ENCODE measurements at regions not wholly inside any gene's neighbourhood (a gene's known extent, or its start where the extent isn't known, plus 50 kb on each side); places are given as distances from the start of the nearest gene placed in this dataset.

DNA sequence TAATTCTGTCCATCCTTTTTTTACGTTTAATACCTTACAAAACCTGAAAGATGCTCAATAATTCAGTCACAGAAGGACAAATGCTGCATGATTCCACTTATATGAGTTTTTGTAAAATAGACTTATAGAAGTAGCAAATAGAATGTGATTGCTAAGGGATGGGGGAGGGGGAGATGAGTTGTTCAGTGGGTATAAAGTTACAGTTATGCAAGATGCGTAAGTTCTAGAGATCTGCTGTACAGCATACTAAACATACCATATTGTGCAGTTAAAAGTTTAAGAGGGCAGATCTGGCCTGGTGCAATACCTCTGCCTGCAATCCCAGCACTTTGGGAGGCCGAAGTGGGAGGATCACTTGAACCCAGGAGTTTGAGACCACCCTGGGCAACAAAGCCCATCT is 78.8 kb downstream of the TET3 start:
- H3K4me1 Mint-ChIP-seq (ENCODE audit: unreplicated experiment): no peaks in the 10 kb centered on the region
- H3K4me3 Mint-ChIP-seq (ENCODE audit: unreplicated experiment): no peak overlapping the region
- H3K36me3 Mint-ChIP-seq (ENCODE audit: low read depth, unreplicated experiment): peaks cover 18% of the 10 kb centered on the region
- DNase-seq (ENCODE audit: low spot score): no peak
- no peaks in the 10 kb centered on the region for H3K27me3 Mint-ChIP-seq (ENCODE audit: unreplicated experiment)
- no peaks in the 10 kb centered on the region for H3K9me3 Mint-ChIP-seq (ENCODE audit: unreplicated experiment)
- TF ChIP-seq, protein P1, sequence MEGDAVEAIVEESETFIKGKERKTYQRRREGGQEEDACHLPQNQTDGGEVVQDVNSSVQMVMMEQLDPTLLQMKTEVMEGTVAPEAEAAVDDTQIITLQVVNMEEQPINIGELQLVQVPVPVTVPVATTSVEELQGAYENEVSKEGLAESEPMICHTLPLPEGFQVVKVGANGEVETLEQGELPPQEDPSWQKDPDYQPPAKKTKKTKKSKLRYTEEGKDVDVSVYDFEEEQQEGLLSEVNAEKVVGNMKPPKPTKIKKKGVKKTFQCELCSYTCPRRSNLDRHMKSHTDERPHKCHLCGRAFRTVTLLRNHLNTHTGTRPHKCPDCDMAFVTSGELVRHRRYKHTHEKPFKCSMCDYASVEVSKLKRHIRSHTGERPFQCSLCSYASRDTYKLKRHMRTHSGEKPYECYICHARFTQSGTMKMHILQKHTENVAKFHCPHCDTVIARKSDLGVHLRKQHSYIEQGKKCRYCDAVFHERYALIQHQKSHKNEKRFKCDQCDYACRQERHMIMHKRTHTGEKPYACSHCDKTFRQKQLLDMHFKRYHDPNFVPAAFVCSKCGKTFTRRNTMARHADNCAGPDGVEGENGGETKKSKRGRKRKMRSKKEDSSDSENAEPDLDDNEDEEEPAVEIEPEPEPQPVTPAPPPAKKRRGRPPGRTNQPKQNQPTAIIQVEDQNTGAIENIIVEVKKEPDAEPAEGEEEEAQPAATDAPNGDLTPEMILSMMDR (IDR thresholded peaks at IDR 0.05; ENCODE audit: unreplicated experiment): no peak
- H3K27ac Mint-ChIP-seq (ENCODE audit: unreplicated experiment): no peak overlapping the region

DNA sequence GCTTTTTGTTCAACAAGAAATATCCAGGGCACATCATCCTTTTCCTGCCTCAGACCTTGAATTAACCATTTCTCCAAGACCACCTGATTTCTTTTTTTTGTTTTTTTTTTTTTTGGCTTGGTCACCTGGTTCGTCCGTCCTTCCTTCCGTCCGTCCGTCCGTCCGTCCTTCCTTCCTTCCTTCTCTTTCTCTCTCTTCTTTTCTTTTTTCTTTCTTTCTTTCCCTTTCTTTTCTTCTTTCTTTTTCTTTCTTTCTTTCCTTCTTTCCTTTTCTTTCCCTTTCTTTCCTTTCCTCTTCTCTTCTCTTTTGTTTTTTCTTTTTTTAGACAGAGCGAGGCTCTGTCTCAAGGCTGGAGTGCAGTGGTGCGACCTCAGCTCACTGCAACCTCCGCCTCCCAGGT is 80.7 kb downstream of the TET3 start:
- DNase-seq (ENCODE audit: low spot score): no peak
- Mint-ChIP-seq H3K4me3 (ENCODE audit: unreplicated experiment) (no peak overlapping the region), H3K27me3 (ENCODE audit: unreplicated experiment) (no peaks in the 10 kb centered on the region), H3K36me3 (ENCODE audit: low read depth, unreplicated experiment) (peaks cover 13% of the 10 kb centered on the region), H3K27ac (ENCODE audit: unreplicated experiment) (no peak overlapping the region), H3K9me3 (ENCODE audit: unreplicated experiment) (no peaks in the 10 kb centered on the region), H3K4me1 (ENCODE audit: unreplicated experiment) (no peaks in the 10 kb centered on the region)
- TF ChIP-seq, protein P1 (IDR thresholded peaks at IDR 0.05; ENCODE audit: unreplicated experiment): no peak

DNA sequence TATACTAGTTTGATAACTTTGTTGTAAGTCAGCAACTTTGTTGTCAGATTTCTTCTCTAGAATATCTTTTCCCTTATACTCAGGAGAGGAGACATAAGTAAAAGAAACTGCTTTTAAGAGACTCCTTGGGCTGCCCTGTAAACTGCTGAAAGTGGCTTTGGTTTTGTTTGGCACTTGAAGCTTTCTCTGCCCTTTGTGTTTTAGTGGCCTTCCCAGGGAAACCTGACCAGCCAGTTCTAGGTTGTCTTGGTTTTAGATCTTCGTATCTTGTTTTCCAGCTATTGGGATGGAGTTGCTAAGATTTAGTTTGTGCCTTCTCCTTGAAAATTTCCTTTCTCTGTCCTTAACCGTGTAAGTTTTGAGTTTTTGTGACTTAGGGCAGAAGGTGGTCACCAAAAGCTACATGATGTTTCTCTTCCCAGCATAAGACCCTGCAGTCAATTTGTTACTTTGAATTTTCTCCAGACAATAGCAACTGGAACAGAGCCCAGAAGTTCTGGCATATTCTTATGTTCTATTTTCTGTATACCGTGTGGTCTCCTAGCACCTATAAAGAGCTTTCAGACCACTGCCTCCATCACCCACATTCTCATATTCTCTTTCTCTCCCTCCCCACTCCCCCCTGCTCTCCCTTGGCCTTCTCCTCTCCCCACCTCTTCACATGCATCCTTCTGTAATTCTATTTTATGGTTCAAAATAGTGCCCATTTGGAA is 81.1 kb downstream of the BOLA3 start:
- Mint-ChIP-seq H3K27me3 (ENCODE audit: unreplicated experiment) (no peaks in the 10 kb centered on the region), H3K9me3 (ENCODE audit: unreplicated experiment) (no peaks in the 10 kb centered on the region), H3K4me3 (ENCODE audit: unreplicated experiment) (no peak overlapping the region), H3K36me3 (ENCODE audit: low read depth, unreplicated experiment) (peaks cover 13% of the 10 kb centered on the region), H3K27ac (ENCODE audit: unreplicated experiment) (no peak overlapping the region), H3K4me1 (ENCODE audit: unreplicated experiment) (no peaks in the 10 kb centered on the region)
- DNase-seq (ENCODE audit: low spot score): no peak
- TF ChIP-seq, protein P1 (IDR thresholded peaks at IDR 0.05; ENCODE audit: unreplicated experiment): no peak

DNA sequence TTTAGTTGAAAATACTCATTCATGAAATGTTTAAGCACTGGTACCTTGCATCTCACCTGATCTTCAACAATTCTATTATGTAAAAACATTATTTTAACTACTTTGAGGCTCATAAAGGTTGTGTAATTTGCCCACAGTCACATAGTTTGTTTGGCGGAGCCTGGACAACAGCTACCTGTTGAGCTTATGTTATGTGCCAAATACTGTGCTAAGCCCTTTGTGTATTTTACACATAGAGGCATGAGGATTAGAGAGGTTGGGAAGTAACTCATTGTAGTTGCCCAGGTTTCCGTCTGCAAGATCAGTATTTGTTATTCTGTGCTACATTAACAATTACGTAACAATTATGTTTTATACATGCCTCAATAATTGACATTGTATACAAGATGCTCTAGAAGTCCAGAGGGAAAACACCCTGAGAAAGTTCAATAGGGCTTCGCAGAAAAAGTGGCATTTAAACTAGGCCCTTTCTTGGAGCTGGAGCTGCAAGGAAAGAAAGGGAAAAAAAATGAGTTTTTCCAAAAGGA is 80.4 kb downstream of the BOLA3 start:
- Mint-ChIP-seq H3K36me3 (ENCODE audit: low read depth, unreplicated experiment) (peaks cover 10% of the 10 kb centered on the region), H3K9me3 (ENCODE audit: unreplicated experiment) (no peaks in the 10 kb centered on the region), H3K27me3 (ENCODE audit: unreplicated experiment) (no peaks in the 10 kb centered on the region), H3K4me1 (ENCODE audit: unreplicated experiment) (no peaks in the 10 kb centered on the region), H3K27ac (ENCODE audit: unreplicated experiment) (no peak overlapping the region), H3K4me3 (ENCODE audit: unreplicated experiment) (no peak overlapping the region)
- DNase-seq (ENCODE audit: low spot score): no peak
- TF ChIP-seq, protein P1 (IDR thresholded peaks at IDR 0.05; ENCODE audit: unreplicated experiment): no peak

DNA sequence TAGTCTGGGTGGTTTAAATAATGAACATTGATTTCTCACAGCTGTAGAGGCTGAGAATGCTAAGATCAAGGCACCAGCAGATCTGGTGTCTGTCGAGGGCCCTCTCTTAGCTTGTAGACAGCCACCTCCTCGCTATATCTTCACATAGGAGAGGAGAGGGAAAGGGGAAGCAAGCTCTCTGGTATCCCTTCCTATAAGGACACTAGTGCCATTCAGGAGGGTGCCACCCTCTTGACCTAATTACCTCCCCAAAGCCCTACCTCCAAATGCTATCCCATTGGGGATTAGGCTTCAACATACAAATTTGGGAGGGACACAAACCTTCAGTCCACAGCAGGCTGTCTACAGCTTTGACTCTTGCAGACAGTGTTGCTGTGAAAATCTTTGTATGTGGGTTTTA is 76.7 kb downstream of the BOLA3 start:
- H3K36me3 Mint-ChIP-seq (ENCODE audit: low read depth, unreplicated experiment): peaks cover 7% of the 10 kb centered on the region
- H3K27ac Mint-ChIP-seq (ENCODE audit: unreplicated experiment): no peak overlapping the region
- no peaks in the 10 kb centered on the region for H3K27me3 Mint-ChIP-seq (ENCODE audit: unreplicated experiment)
- H3K9me3 Mint-ChIP-seq (ENCODE audit: unreplicated experiment): no peaks in the 10 kb centered on the region
- DNase-seq (ENCODE audit: low spot score): no peak
- peaks cover 3% of the 10 kb centered on the region for H3K4me1 Mint-ChIP-seq (ENCODE audit: unreplicated experiment)
- TF ChIP-seq, protein P1 (IDR thresholded peaks at IDR 0.05; ENCODE audit: unreplicated experiment): no peak
- H3K4me3 Mint-ChIP-seq (ENCODE audit: unreplicated experiment): no peak overlapping the region
